Upper lobe of right lung (tissue), 1 donor: ENCODE measurements at regions not wholly inside any gene's neighbourhood (a gene's known extent, or its start where the extent isn't known, plus 50 kb on each side); places are given as distances from the start of the nearest gene placed in this dataset.

ENCODE experiments used
- ATAC-seq: fragments of 200-7000 bp; cut with Tn5 transposase; one replicate; pipeline ENCODE4 v1.9.1; 2020; ENCODE audit warnings: mild to moderate bottlenecking, moderate library complexity
- DNase-seq: peaks from one replicate; pipeline ENCODE4 v3.0.0-alpha.2; 2020
- H3K27ac ChIP-seq: fragments of 200-600 bp; one replicate; pipeline ENCODE4 v1.8.0; 2022
- H3K27me3 ChIP-seq: fragments of 200-600 bp; one replicate; pipeline ENCODE4 v1.8.0; 2022; ENCODE audit warnings: mild to moderate bottlenecking
- H3K36me3 ChIP-seq: fragments of 200-600 bp; one replicate; pipeline ENCODE4 v1.8.0; 2022
- H3K4me1 ChIP-seq: fragments of 200-600 bp; one replicate; pipeline ENCODE4 v1.8.0; 2022
- H3K4me3 ChIP-seq: fragments of 200-600 bp; one replicate; pipeline ENCODE4 v1.8.0; 2022; ENCODE audit warnings: mild to moderate bottlenecking
- H3K9me3 ChIP-seq: fragments of 200-600 bp; one replicate; pipeline ENCODE4 v1.8.0; 2022
- intact Hi-C: fragments of 100-400 bp; cut with DNase I; formaldehyde crosslinking; loops from one replicate; pipeline ENCODE4 v1.11.0; 2022
- TF ChIP-seq, protein P1 (sequence below): fragments of 200-600 bp; IDR thresholded peaks from one replicate; pipeline ENCODE4 v1.8.0; 2022; ENCODE audit warnings: antibody characterized with exemption
- donor health status: DM: no; HTN: yes; CAD: no; lungs with severe emphysema.

DNA sequence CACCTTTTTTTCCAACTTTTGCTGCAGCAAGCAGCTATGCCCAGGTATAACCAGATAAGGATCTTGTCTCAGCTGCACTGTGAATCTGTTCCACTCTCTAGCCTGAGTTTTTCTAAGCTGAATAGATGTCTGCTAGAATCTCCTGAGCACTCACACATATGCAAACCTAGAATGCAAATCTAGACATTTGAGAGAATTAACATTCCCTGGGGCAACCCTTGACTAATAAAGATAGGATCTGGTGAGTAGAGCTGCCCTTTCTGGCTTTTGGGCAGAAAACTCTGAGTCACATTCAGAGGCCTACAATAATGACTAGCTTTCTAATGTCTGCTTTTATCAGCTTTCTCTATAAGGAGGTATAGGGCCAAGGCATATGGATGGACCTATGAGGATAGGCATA, 61.4 kb upstream of the BARHL2 start:
- ATAC-seq (no peak), DNase-seq (no peak)
- TF ChIP-seq, protein P1, sequence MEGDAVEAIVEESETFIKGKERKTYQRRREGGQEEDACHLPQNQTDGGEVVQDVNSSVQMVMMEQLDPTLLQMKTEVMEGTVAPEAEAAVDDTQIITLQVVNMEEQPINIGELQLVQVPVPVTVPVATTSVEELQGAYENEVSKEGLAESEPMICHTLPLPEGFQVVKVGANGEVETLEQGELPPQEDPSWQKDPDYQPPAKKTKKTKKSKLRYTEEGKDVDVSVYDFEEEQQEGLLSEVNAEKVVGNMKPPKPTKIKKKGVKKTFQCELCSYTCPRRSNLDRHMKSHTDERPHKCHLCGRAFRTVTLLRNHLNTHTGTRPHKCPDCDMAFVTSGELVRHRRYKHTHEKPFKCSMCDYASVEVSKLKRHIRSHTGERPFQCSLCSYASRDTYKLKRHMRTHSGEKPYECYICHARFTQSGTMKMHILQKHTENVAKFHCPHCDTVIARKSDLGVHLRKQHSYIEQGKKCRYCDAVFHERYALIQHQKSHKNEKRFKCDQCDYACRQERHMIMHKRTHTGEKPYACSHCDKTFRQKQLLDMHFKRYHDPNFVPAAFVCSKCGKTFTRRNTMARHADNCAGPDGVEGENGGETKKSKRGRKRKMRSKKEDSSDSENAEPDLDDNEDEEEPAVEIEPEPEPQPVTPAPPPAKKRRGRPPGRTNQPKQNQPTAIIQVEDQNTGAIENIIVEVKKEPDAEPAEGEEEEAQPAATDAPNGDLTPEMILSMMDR = no peak
- H3K4me1 ChIP-seq = no peaks in the 10 kb centered on the region
- no peaks in the 10 kb centered on the region for H3K9me3 ChIP-seq
- no peak overlapping the region for H3K4me3 ChIP-seq
- no peaks in the 10 kb centered on the region for H3K36me3 ChIP-seq
- no peak overlapping the region for H3K27ac ChIP-seq
- intact Hi-C loops = no loop called here
- H3K27me3 ChIP-seq = no peaks in the 10 kb centered on the region

DNA sequence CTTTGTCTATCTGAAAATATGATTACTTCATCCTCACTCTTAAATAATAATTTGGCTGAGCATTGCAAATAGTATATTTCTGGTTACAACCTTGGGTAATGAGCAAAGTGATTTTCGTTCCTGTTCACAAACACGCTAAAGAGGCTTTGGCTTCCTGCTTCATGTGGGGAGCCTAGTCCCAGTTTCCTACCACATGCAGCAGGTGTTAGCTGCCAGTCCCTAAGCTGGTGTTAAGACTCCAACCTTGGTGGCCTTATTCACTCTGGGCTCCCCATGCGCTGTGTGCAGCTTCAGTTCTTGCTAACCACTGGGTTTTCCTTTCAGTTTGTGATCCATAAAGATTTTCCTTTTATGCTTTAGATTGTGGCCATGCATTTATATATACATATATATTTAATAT, 56.7 kb upstream of the BARHL2 start:
- Histone ChIP-seq H3K36me3 (no peaks in the 10 kb centered on the region), H3K9me3 (no peaks in the 10 kb centered on the region), H3K27me3 (peaks cover 4% of the 10 kb centered on the region), H3K4me3 (no peak overlapping the region), H3K27ac (no peak overlapping the region), H3K4me1 (no peaks in the 10 kb centered on the region)
- TF ChIP-seq, protein P1 = no peak
- intact Hi-C loops = no loop called here
- no peak for ATAC-seq
- no peak for DNase-seq

DNA sequence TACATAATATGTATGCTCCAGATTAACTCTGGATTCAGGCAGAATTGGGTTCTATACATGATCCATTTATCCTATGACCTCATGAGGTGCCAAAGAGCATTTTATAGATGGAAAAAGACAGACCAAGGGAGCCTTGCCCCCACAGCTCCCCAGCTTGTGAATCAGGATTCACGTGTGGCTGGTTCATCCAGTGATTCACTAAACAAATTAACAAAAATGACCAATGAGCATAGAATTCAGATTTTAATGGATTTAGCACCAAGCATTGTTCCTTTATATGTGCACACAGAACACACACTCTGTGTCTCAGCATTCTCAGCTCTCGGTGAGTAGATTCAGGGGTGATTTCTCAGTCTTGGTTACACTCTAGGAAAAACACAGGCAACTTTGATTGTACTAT, 51.7 kb upstream of the BARHL2 start:
- H3K9me3 ChIP-seq = no peaks in the 10 kb centered on the region
- ATAC-seq (no peak), DNase-seq (no peak)
- no peak overlapping the region for H3K4me3 ChIP-seq
- no peaks in the 10 kb centered on the region for H3K36me3 ChIP-seq
- TF ChIP-seq, protein P1 = no peak
- no peaks in the 10 kb centered on the region for H3K4me1 ChIP-seq
- H3K27ac ChIP-seq = no peak overlapping the region
- intact Hi-C loops = no loop called here
- peaks cover 6% of the 10 kb centered on the region for H3K27me3 ChIP-seq

DNA sequence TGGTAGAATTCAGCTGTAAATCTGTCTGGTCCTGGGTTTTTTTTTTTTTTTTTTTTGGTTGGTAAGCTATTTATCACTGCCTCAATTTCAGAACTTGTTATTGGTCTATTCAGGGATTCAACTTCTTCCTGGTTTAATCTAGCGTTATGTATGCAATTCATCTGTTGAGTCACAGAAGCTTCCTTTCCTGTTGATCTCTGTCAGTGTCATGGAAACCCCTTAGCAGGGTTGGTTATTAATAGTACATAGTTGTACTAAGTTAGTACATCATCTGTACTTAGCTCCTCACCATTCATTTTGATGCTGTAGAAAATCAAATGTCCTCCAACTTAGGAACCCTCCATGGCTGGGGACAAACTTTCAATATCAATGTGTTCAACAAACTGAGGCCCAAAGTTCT, 51.0 kb upstream of the BARHL2 start:
- TF ChIP-seq, protein P1 = no peak
- H3K4me1 ChIP-seq = no peaks in the 10 kb centered on the region
- intact Hi-C loops = no loop called here
- H3K9me3 ChIP-seq = no peaks in the 10 kb centered on the region
- no peaks in the 10 kb centered on the region for H3K36me3 ChIP-seq
- H3K27me3 ChIP-seq = peaks cover 9% of the 10 kb centered on the region
- no peak for DNase-seq
- H3K4me3 ChIP-seq = no peak overlapping the region
- no peak overlapping the region for H3K27ac ChIP-seq
- no peak for ATAC-seq
